ENCODE measurements at regions not wholly inside any gene's neighbourhood (a gene's known extent, or its start where the extent isn't known, plus 50 kb on each side); places are given as distances from the start of the nearest gene placed in this dataset.

DNA sequence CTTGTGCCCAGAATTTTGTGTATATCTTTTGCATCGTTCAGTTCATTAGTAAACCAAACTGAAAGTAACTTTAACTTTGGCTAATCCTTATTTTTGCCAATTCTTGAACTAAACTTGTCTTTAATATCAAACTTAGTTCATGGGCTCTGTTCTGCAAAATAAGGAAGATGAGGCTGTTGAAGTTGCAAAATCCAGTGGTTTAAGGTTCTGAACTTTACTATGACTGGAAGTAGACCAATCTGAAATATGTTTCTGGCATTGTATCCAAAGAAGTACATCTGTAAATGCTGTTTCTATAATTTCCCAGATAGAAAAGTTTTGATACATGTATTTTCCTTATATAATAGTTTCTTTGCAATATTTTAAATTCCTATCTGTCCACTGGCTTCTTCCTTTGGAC lies 238.1 kb downstream of the CETN3 start:
- TF ChIP-seq CTCF (IDR thresholded peaks at IDR 0.05) (no peak), POLR2A (IDR thresholded peaks at IDR 0.05) (no peak), POLR2AphosphoS5 (IDR thresholded peaks at IDR 0.05) (no peak)
